GM23338 (cell line): ENCODE measurements at regions not wholly inside any gene's neighbourhood (a gene's known extent, or its start where the extent isn't known, plus 50 kb on each side); places are given as distances from the start of the nearest gene placed in this dataset.

Source experiments
- ATAC-seq: fragments of 200-7000 bp; cut with Tn5 transposase; 3 replicates; pipeline ENCODE4 v1.9.1; 2020
- DNase-seq: peaks from one replicate; pipeline ENCODE4 v3.0.0-alpha.2; 2015; ENCODE audit warnings: low spot score
- H2AFZ ChIP-seq: fragments of 200-600 bp; sonication (generic); 2 replicates; pipeline ENCODE4 v1.8.0; 2016; ENCODE audit warnings: antibody characterized with exemption, mild to moderate bottlenecking, moderate library complexity
- H3F3A ChIP-seq: fragments of 200-600 bp; sonication (generic); replicated peaks from 2 replicates; pipeline ENCODE4 v1.8.0; 2017; ENCODE audit warnings: antibody characterized with exemption, mixed run types, low read depth
- H3K27ac ChIP-seq: fragments of 200-600 bp; sonication (generic); 2 replicates; pipeline ENCODE4 v1.6.1; 2016; ENCODE audit warnings: low read depth
- H3K27me3 ChIP-seq: fragments of 200-600 bp; sonication (generic); 2 replicates; pipeline ENCODE4 v1.8.0; 2016; ENCODE audit warnings: mild to moderate bottlenecking, mixed run types, moderate library complexity; ENCODE audit not compliant: insufficient read depth
- H3K36me3 ChIP-seq: fragments of 200-600 bp; sonication (generic); 2 replicates; pipeline ENCODE4 v1.8.0; 2016; ENCODE audit warnings: mild to moderate bottlenecking; ENCODE audit not compliant: insufficient read depth
- H3K4me1 ChIP-seq: fragments of 200-600 bp; sonication (generic); 2 replicates; pipeline ENCODE4 v1.8.0; 2016; ENCODE audit warnings: mild to moderate bottlenecking, moderate library complexity; ENCODE audit not compliant: insufficient read depth
- H3K4me2 ChIP-seq: fragments of 200-600 bp; sonication (generic); 2 replicates; pipeline ENCODE4 v1.7.1; 2017; ENCODE audit warnings: mixed run types
- H3K4me3 ChIP-seq: fragments of 200-600 bp; sonication (generic); 2 replicates; pipeline ENCODE4 v1.6.1; 2016; ENCODE audit warnings: mixed run types
- H3K79me2 ChIP-seq: fragments of 200-600 bp; sonication (generic); replicated peaks from 2 replicates; pipeline ENCODE4 v1.8.0; 2017; ENCODE audit warnings: mild to moderate bottlenecking; ENCODE audit not compliant: insufficient read depth
- H3K9me2 ChIP-seq: fragments of 200-600 bp; sonication (generic); 2 replicates; pipeline ENCODE4 v1.8.0; 2017; ENCODE audit not compliant: insufficient read depth
- H4K20me1 ChIP-seq: fragments of 200-600 bp; sonication (generic); replicated peaks from 2 replicates; pipeline ENCODE4 v1.8.0; 2017; ENCODE audit warnings: mild to moderate bottlenecking; ENCODE audit not compliant: insufficient read depth
- H3K27ac Mint-ChIP-seq: 2 replicates; pipeline ENCODE4 v1.8.0; 2020; ENCODE audit warnings: inconsistent platforms, mild to moderate bottlenecking, moderate library complexity, mixed read lengths
- H3K27me3 Mint-ChIP-seq: 3 replicates; pipeline ENCODE4 v1.8.0; 2022; ENCODE audit warnings: low read depth, mild to moderate bottlenecking, moderate library complexity, mixed read lengths, inconsistent platforms; ENCODE audit not compliant: insufficient read depth, poor library complexity
- H3K36me3 Mint-ChIP-seq: 3 replicates; pipeline ENCODE4 v1.8.0; 2021; ENCODE audit warnings: low read depth, mild to moderate bottlenecking, inconsistent platforms, moderate library complexity, mixed read lengths
- H3K4me1 Mint-ChIP-seq: 3 replicates; pipeline ENCODE4 v1.8.0; 2020; ENCODE audit warnings: mild to moderate bottlenecking, inconsistent platforms, mixed read lengths
- H3K4me3 Mint-ChIP-seq: 3 replicates; pipeline ENCODE4 v1.8.0; 2021; ENCODE audit warnings: moderate library complexity, mild to moderate bottlenecking, inconsistent platforms, mixed read lengths
- H3K9me3 Mint-ChIP-seq: 3 replicates; pipeline ENCODE4 v1.8.0; 2020; ENCODE audit warnings: moderate library complexity, mild to moderate bottlenecking, inconsistent platforms, mixed read lengths
- CREB1 ChIP-seq: fragments of 250-450 bp; sonication (Bioruptor Pico); IDR thresholded peaks from 2 replicates; pipeline ENCODE4 v1.5.0; 2020; ENCODE audit warnings: low read depth, mild to moderate bottlenecking, moderate library complexity
- ETS1 ChIP-seq: IDR thresholded peaks from 2 replicates; pipeline ENCODE4 v1.6.1; 2016; ENCODE audit warnings: antibody characterized with exemption
- EZH2 ChIP-seq: fragments of 200-600 bp; sonication (generic); IDR thresholded peaks from one replicate; pipeline ENCODE4 v1.8.0; 2017; ENCODE audit warnings: antibody characterized with exemption, mild to moderate bottlenecking, low read depth; ENCODE audit not compliant: unreplicated experiment
- EZH2phosphoT487 ChIP-seq: fragments of 200-600 bp; sonication (generic); IDR thresholded peaks from one replicate; pipeline ENCODE4 v1.8.1; 2018; ENCODE audit warnings: antibody characterized with exemption; ENCODE audit not compliant: unreplicated experiment
- JUNB ChIP-seq: IDR thresholded peaks from one replicate; pipeline ENCODE4 v1.6.1; 2016; ENCODE audit warnings: antibody characterized with exemption; ENCODE audit not compliant: unreplicated experiment
- NANOG ChIP-seq: IDR thresholded peaks from 2 replicates; pipeline ENCODE4 v1.6.1; 2016; ENCODE audit warnings: antibody characterized with exemption, borderline replicate concordance
- POLR2AphosphoS5 ChIP-seq: IDR thresholded peaks from 2 replicates; pipeline ENCODE4 v1.6.1; 2016; ENCODE audit warnings: antibody characterized with exemption, low read depth
- REST ChIP-seq: IDR thresholded peaks from one replicate; pipeline ENCODE4 v1.6.1; 2018; ENCODE audit warnings: antibody characterized with exemption; ENCODE audit not compliant: unreplicated experiment
- STAT1 ChIP-seq: IDR thresholded peaks from one replicate; pipeline ENCODE4 v1.6.1; 2016; ENCODE audit warnings: antibody characterized with exemption; ENCODE audit not compliant: unreplicated experiment
- ZNF114 ChIP-seq: fragments of 250-450 bp; sonication (Bioruptor Pico); IDR thresholded peaks from 2 replicates; pipeline ENCODE4 v1.5.0; 2020; ENCODE audit warnings: mild to moderate bottlenecking, moderate library complexity
- ZNF331 ChIP-seq: fragments of 250-450 bp; sonication (Bioruptor Pico); IDR thresholded peaks from 2 replicates; pipeline ENCODE4 v1.5.0; 2020; ENCODE audit warnings: low read depth, mild to moderate bottlenecking, moderate library complexity
- ZNF462 ChIP-seq: fragments of 250-450 bp; sonication (Bioruptor Pico); IDR thresholded peaks from 2 replicates; pipeline ENCODE4 v1.5.0; 2020; ENCODE audit warnings: mild to moderate bottlenecking, moderate library complexity
- TF ChIP-seq, protein P1 (sequence below), 2 experiments: fragments of 200-600 bp in 1 of 2; sonication (generic) in 1 of 2; conservative IDR thresholded peaks; 2 replicates each; pipeline versions ENCODE4 v1.5.1 to v1.6.1; 2016 to 2017; ENCODE audit warnings: antibody characterized with exemption in 2 of 2, low read depth in 2 of 2, mild to moderate bottlenecking in 2 of 2, moderate library complexity in 1 of 2

GRCh38 chr5:176723440-176723839 is 76.2 kb downstream of the TSPAN17 start (continued):
- TF ChIP-seq REST (no peak), EZH2phosphoT487 (no peak), EZH2 (no peak), CREB1 (CRISPR knock-in tag) (no peak), NANOG (no peak), ZNF331 (CRISPR knock-in tag) (no peak)

- H3K27ac Mint-ChIP-seq, result no peak overlapping the region
- Histone ChIP-seq H3K4me3 (no peak overlapping the region), H3K79me2 (no peaks in the 10 kb centered on the region), H3K4me2 (no peak overlapping the region), H4K20me1 (no peaks in the 10 kb centered on the region), H3K4me1 (peaks cover 14% of the 10 kb centered on the region; the same call in 1 of the 2 replicates), H2AFZ (no peak overlapping the region), H3F3A (no peaks in the 10 kb centered on the region), H3K27ac (no peak overlapping the region), H3K36me3 (no peaks in the 10 kb centered on the region), H3K9me2 (no peaks in the 10 kb centered on the region), H3K27me3 (no peaks in the 10 kb centered on the region)
- no peaks in the 10 kb centered on the region; the same call in 2 of the 3 replicates for H3K36me3 Mint-ChIP-seq
- H3K4me3 Mint-ChIP-seq, result no peak overlapping the region
- peak; percentile 12 for ATAC-seq
- H3K4me1 Mint-ChIP-seq, result peaks cover 40% of the 10 kb centered on the region
- peaks cover 13% of the 10 kb centered on the region for H3K27me3 Mint-ChIP-seq
- H3K9me3 Mint-ChIP-seq, result no peaks in the 10 kb centered on the region; the same call in 2 of the 3 replicates
- DNase-seq, result no peak
- TF ChIP-seq CREB1 (CRISPR knock-in tag), result no peak
- no peak for TF ChIP-seq STAT1
- TF ChIP-seq EZH2, result no peak
- no peak for TF ChIP-seq EZH2phosphoT487
- TF ChIP-seq, protein P1, sequence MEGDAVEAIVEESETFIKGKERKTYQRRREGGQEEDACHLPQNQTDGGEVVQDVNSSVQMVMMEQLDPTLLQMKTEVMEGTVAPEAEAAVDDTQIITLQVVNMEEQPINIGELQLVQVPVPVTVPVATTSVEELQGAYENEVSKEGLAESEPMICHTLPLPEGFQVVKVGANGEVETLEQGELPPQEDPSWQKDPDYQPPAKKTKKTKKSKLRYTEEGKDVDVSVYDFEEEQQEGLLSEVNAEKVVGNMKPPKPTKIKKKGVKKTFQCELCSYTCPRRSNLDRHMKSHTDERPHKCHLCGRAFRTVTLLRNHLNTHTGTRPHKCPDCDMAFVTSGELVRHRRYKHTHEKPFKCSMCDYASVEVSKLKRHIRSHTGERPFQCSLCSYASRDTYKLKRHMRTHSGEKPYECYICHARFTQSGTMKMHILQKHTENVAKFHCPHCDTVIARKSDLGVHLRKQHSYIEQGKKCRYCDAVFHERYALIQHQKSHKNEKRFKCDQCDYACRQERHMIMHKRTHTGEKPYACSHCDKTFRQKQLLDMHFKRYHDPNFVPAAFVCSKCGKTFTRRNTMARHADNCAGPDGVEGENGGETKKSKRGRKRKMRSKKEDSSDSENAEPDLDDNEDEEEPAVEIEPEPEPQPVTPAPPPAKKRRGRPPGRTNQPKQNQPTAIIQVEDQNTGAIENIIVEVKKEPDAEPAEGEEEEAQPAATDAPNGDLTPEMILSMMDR (conservative IDR thresholded peaks at IDR 0.05; ENCODE audit: low read depth in 2 of 2), result no peak
- TF ChIP-seq JUNB, result no peak
- TF ChIP-seq ZNF331 (CRISPR knock-in tag), result no peak
- TF ChIP-seq POLR2AphosphoS5, result no peak
- no peak for TF ChIP-seq NANOG
- no peak for TF ChIP-seq ETS1
- TF ChIP-seq ZNF114 (CRISPR knock-in tag), result no peak
- TF ChIP-seq ZNF462, result no peak
These were observed 77.2 kb downstream of the TSPAN17 start for GRCh38 chr5:176724472-176724871.
